HG03460 (cell line): ENCODE measurements at regions not wholly inside any gene's neighbourhood (a gene's known extent, or its start where the extent isn't known, plus 50 kb on each side); places are given as distances from the start of the nearest gene placed in this dataset.

Experiments
- ATAC-seq: cut with Tn5 transposase; IDR thresholded peaks from one replicate; pipeline ENCODE4 v1.9.1; 2021; ENCODE audit not compliant: unreplicated experiment

- ATAC-seq = no peak
Observed at GRCh38 chr3:28087591-28087990, 153.8 kb upstream of the CMC1 start.

GRCh38 chr3:28088811-28089526 lies 152.4 kb upstream of the CMC1 start:
- ATAC-seq = no peak

- ATAC-seq = no peak
Observed at GRCh38 chr3:28089527-28089897, 151.9 kb upstream of the CMC1 start.

- ATAC-seq = no peak
Observed at GRCh38 chr3:28099296-28099695, 142.1 kb upstream of the CMC1 start.

- no peak for ATAC-seq
Observed at GRCh38 chr3:28101705-28102104, 139.7 kb upstream of the CMC1 start.

- ATAC-seq = no peak
Observed at GRCh38 chr3:28103861-28104260, 137.6 kb upstream of the CMC1 start.

GRCh38 chr3:28104896-28105534 lies 136.4 kb upstream of the CMC1 start:
- ATAC-seq = no peak

- ATAC-seq = no peak
Observed at GRCh38 chr3:28109829-28110228, 131.6 kb upstream of the CMC1 start.

GRCh38 chr3:28110869-28111268 lies 130.6 kb upstream of the CMC1 start:
- ATAC-seq = no peak

GRCh38 chr3:28114893-28115292 lies 126.5 kb upstream of the CMC1 start:
- no peak for ATAC-seq

- no peak for ATAC-seq
Observed at GRCh38 chr3:28115316-28115715, 126.1 kb upstream of the CMC1 start.

GRCh38 chr3:28117598-28117997 lies 123.8 kb upstream of the CMC1 start:
- ATAC-seq = no peak

GRCh38 chr3:28118087-28118486 lies 123.3 kb upstream of the CMC1 start:
- no peak for ATAC-seq

- no peak for ATAC-seq
Observed at GRCh38 chr3:28122227-28122626, 119.2 kb upstream of the CMC1 start.

GRCh38 chr3:28124882-28125281 lies 116.5 kb upstream of the CMC1 start:
- no peak for ATAC-seq

- ATAC-seq = no peak
Observed at GRCh38 chr3:28125342-28125741, 116.1 kb upstream of the CMC1 start.

- ATAC-seq = no peak
Observed at GRCh38 chr3:28130836-28131235, 110.6 kb upstream of the CMC1 start.

GRCh38 chr3:28132941-28133340 lies 108.5 kb upstream of the CMC1 start:
- ATAC-seq = no peak

GRCh38 chr3:28134198-28134597 lies 107.2 kb upstream of the CMC1 start:
- no peak for ATAC-seq

GRCh38 chr3:28134792-28135375 lies 106.5 kb upstream of the CMC1 start:
- ATAC-seq = no peak

- ATAC-seq = no peak
Observed at GRCh38 chr3:28136607-28137216, 104.7 kb upstream of the CMC1 start.

GRCh38 chr3:28138043-28138610 lies 103.3 kb upstream of the CMC1 start:
- ATAC-seq = no peak
